HG02588 (cell line): ENCODE measurements at regions not wholly inside any gene's neighbourhood (a gene's known extent, or its start where the extent isn't known, plus 50 kb on each side); places are given as distances from the start of the nearest gene placed in this dataset.
"Not testable (repeated sequence)": the region's sequence is repeated elsewhere in the genome, so short reads cannot be mapped to it uniquely, and the experiment has no call there.

Experiments
- ATAC-seq: cut with Tn5 transposase; IDR thresholded peaks from one replicate; pipeline ENCODE4 v1.9.1; 2021; ENCODE audit warnings: mild to moderate bottlenecking, moderate library complexity; ENCODE audit not compliant: unreplicated experiment

DNA sequence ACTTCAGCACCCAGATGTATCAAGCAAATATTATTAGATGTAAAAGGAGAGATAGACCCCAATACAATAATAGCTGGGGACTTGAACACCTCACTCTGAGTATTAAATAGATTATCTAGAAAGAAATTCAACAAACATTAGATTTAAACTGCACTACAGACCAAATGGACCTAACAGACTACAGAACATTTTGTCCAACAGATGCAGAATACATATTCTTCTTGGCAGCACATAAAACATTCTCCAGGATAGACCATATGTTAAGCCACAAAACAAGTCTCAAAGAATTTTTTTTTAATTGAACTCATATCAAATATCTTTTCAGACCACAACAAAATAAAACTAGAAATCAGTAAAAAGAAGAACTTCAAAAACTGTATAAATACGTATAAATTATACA lies 130.4 kb downstream of the MTERF1 start:
- no peak for ATAC-seq

- no peak for ATAC-seq
Observed at GRCh38 chr7:91752102-91752501, 128.4 kb downstream of the MTERF1 start.

DNA sequence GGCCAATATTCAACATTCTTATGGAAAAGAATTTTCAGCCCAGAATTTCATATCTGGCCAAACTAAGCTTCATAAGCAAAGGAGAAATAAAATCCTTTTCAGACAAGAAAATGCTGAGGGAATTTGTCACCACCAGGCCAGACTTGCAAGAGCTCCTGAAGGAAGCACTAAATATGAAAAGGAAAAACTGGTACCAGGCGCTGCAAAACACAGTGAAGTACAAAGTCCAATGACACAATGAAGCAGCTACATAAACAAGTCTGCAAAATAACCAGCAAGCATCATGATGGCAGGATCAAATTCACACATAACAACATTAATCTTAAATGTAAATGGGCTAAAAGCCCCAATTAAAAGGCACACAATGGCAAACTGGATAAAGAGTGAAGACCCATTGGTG lies 126.2 kb downstream of the MTERF1 start:
- ATAC-seq = not testable (repeated sequence)

GRCh38 chr7:91755121-91755520 lies 125.4 kb downstream of the MTERF1 start:
- not testable (repeated sequence) for ATAC-seq

DNA sequence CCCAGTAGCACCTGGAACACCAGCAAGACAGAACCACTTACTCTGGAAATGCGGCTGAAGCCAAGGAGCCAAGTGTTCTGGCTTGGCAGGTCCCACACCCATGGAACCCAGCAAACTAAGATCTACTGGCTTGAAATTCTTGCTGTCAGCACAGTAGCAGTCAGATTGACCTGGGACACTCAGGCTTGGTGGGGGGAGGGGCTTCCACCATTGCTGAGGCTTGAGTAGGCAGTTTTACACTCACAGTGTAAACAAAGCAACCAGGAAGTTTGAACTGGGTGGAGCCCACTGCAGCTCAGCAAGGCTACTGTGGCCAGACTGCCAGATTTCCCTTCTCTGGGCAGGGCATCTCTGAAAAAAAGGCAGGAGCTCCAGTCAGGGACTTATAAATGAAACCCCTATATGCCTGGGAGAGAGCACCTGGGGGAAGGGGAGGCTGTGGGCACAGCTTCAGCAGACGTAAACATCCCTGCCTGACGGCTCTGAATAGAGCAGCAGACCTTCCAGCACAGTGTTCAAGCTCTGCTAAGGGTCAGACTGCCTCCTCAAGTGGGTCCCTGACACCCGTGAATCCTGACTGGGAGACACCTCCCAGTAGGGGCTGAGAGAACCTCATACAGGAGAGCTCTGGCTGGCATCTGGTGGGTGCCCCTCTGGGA lies 121.2 kb downstream of the MTERF1 start:
- ATAC-seq = no peak

GRCh38 chr7:91767820-91768219 lies 112.7 kb downstream of the MTERF1 start:
- ATAC-seq = no peak

- no peak for ATAC-seq
Observed at GRCh38 chr7:91771394-91771793, 109.1 kb downstream of the MTERF1 start.

- ATAC-seq = no peak
Observed at GRCh38 chr7:91771921-91772815, 108.3 kb downstream of the MTERF1 start.

- ATAC-seq = no peak
Observed at GRCh38 chr7:91776171-91776570, 104.3 kb downstream of the MTERF1 start.

- no peak for ATAC-seq
Observed at GRCh38 chr7:91777522-91777921, 103.0 kb downstream of the MTERF1 start.

- no peak for ATAC-seq
Observed at GRCh38 chr7:91778416-91778815, 102.1 kb downstream of the MTERF1 start.

GRCh38 chr7:91780521-91780920 lies 100.0 kb downstream of the MTERF1 start:
- ATAC-seq = no peak

DNA sequence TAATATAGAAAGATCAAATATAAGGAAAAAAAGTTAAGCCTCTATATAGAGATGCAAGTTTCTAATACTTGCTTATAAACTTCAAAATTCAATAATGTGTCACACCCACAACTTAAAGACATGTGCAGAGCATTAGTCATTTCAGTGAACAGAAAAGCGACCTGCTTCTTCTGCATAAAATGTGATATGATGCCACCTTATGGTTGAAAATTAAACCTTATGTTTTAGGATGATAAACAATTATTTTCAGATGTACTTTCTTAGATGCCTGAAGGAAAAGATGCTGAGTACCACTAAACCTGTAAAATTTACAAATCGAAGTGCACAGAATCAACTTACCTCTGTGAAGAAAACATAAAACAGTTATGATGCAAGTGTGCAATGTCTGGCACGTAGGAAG lies 96.0 kb downstream of the MTERF1 start:
- ATAC-seq = no peak

DNA sequence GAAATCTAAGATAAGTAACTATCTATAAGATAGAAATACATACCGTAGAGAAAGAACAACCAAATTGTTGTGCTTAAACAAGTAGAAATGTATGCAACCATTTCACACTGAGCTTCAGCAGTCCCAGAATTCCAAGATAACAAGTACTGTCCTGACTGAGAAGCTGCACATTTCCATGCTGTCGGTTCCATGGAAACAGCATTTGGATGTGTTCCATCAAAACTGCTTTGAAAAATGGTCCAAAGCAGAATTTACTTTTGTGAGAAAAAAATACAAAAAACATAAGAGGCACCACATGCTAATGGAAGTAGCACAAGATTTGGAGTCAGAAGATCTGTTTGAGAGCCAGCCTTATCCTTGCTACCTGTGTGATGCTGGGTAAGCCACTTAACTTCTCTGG lies 92.6 kb downstream of the MTERF1 start:
- no peak for ATAC-seq

DNA sequence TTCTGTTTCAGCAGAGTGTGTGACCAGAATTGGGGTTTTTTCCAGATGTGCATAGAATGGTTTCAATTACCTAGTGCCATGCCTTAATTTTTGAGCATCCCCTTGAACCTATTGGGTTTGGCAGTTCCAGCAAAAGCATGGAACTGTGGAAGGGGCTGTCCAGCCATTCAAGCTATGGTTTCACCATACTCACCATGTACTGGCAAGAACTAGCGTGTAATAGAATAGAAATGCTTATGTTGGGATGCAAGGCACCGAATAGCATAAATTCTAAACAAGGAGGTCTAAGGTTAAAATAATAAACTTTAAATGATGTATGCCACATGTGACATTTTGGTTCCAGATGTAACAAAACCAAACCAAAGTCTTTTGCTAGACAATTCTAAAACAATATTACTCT lies 91.4 kb downstream of the MTERF1 start:
- ATAC-seq = no peak

- no peak for ATAC-seq
Observed at GRCh38 chr7:91789558-91789957, 90.9 kb downstream of the MTERF1 start.

DNA sequence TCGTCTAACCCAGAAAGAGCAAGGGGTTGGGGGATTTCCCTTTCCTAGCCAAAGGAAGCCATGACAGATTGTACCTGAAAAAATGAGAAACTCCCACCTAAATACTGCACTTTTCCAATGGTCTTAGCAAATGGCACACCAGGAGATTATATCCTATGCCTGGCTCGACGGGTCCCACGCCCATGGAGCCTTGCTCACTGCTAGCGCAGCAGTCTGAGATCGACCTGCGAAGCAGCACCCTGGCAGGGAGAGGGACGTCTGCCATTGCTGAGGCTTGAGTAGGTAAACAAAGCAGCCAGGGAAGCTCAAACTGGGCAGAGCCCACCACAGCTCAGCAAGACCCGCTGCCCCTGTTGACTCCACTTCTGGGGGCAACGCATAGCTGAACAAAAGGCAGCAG lies 89.9 kb downstream of the MTERF1 start:
- ATAC-seq = not testable (repeated sequence)

- ATAC-seq = no peak
Observed at GRCh38 chr7:91796122-91796521, 84.4 kb downstream of the MTERF1 start.

DNA sequence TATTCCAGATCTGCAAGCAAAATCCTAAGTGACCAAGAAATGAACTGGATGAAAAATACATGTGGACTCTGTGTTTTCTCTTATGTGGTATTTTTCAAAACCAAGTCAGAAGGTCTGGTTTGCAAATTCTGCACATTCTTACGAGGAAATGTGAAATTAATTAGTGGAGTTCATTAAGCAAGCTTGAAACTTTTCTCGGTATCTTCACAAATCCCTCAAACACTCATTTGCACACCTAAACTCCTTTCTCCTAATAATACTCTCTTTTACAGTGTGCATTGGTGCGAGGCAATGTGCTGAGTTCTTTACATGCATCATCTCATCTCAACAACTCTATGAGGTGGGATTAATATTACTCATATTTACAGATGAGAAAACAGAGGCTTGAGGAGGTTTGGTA lies 82.1 kb downstream of the MTERF1 start:
- no peak for ATAC-seq

DNA sequence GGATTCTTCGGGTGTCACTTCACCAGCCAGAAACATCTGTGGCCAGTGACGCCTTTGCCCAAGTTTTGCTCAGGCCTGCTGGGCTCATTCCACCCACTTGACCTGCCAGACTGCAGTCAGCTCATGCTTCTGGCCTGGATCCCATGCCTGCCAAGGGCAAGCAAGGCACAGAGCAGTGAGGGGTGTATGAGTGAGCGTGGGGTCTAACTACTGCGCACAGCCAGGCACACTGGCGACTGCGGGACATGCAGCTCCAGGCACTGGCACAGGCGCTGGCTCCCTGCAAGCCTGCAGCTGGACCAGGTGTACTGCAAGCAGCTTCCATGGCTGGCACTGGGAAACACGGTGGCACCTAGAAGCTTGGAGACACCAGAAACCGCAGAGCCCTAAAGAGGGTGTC lies 80.1 kb downstream of the MTERF1 start:
- ATAC-seq = no peak

GRCh38 chr7:91801331-91801983 lies 79.0 kb downstream of the MTERF1 start:
- no peak for ATAC-seq

DNA sequence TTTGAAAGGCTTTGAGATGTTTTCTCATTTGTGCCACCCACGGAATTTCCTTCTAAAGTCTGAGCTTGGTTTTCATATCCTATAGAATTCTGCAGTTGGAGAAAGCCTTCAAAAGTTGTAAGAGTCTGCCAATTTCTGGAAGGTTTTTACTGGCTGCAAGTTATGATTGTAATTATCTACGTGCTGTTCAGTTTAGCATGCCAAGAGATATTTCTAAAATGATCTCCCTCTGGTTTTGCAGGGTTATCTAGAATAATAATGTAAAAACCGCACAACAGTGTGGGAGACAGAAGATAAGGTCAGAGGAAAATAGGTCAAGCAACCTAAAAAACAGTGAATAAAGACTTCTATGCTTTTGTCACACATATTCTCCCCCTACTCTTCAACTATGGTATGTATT lies 69.3 kb downstream of the MTERF1 start:
- no peak for ATAC-seq
